ENCODE measurements at regions not wholly inside any gene's neighbourhood (a gene's known extent, or its start where the extent isn't known, plus 50 kb on each side); places are given as distances from the start of the nearest gene placed in this dataset.

DNA sequence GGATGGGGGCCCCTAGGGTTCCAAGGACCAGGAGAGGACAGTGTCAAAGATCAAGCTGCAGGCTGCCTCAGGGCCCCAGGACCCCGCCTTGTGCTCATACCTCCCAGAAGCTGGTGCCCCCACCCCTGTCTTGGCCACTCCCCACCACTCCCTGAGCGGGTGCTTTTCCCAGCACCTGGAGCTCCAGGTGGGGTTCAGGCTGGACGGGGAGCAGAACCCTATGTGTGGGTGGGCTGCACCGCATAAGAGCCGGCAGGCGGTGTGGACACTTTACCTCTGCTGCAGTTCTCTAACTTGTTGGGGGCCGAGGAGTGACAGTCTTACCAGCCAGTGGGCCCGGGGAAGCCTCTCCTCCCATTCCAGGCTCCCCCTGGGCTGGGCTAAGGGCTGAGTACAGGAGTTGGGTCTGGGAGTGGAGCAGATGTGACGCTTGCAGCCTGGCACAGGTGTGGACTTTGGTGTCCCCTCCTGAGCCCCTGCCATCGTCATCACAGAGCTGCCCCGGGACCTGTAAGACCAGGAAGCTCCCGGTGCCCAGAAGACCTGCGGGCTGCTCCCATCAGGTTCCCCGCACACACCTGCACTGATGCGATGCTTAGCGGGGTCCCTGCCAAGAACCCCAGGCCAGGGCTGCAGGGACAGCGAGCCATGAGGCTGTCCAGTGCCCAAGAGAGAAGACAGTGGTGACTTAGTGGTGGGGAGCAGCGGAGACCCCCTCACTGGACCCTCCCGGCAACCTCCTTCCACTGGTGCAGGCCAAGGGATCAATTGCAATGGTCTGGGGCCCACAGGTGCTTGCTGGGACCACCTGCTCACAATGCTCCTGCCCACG is 674.5 kb downstream of the BRD1 start:
- peaks cover 4 to 26% of the 10 kb centered on the region in 2 experiments for H3K27me3 ChIP-seq (ENCODE audit: control insufficient read depth in 1 of 2, insufficient read depth in 2 of 2, low read length in 2 of 2)
- H3K4me1 ChIP-seq (ENCODE audit: insufficient read depth, low read length), result no peaks in the 10 kb centered on the region
- FAIRE-seq (no peak), DNase-seq (ENCODE audit: low spot score) (no peak), ATAC-seq (no peak)
- WGBS (ENCODE audit: low lambda C conversion rate), result 56% methylated on average over 11 of the region's 20 CpGs
- TF ChIP-seq ZNF552 (CRISPR knock-in tag; IDR thresholded peaks at IDR 0.05; ENCODE audit: borderline replicate concordance), result no peak
- TF ChIP-seq, protein P1, sequence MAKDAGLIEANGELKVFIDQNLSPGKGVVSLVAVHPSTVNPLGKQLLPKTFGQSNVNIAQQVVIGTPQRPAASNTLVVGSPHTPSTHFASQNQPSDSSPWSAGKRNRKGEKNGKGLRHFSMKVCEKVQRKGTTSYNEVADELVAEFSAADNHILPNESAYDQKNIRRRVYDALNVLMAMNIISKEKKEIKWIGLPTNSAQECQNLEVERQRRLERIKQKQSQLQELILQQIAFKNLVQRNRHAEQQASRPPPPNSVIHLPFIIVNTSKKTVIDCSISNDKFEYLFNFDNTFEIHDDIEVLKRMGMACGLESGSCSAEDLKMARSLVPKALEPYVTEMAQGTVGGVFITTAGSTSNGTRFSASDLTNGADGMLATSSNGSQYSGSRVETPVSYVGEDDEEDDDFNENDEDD (CRISPR knock-in tag; IDR thresholded peaks at IDR 0.05; ENCODE audit: borderline replicate concordance), result no peak
- no peak for TF ChIP-seq GLI4 (CRISPR knock-in tag; IDR thresholded peaks at IDR 0.05; ENCODE audit: borderline replicate concordance)
- TF ChIP-seq NR3C1 (CRISPR knock-in tag; IDR thresholded peaks at IDR 0.05), result no peak
- TF ChIP-seq ARNT (IDR thresholded peaks at IDR 0.05), result no peak
- TF ChIP-seq SNAPC2 (CRISPR knock-in tag; IDR thresholded peaks at IDR 0.05), result no peak
- TF ChIP-seq, protein P2, sequence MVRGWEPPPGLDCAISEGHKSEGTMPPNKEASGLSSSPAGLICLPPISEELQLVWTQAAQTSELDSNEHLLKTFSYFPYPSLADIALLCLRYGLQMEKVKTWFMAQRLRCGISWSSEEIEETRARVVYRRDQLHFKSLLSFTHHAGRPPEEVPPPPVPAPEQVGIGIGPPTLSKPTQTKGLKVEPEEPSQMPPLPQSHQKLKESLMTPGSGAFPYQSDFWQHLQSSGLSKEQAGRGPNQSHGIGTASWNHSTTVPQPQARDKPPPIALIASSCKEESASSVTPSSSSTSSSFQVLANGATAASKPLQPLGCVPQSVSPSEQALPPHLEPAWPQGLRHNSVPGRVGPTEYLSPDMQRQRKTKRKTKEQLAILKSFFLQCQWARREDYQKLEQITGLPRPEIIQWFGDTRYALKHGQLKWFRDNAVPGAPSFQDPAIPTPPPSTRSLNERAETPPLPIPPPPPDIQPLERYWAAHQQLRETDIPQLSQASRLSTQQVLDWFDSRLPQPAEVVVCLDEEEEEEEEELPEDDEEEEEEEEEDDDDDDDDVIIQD (CRISPR knock-in tag; IDR thresholded peaks at IDR 0.05; ENCODE audit: low read depth), result no peak
- no peak for TF ChIP-seq GABPB1 (CRISPR knock-in tag; IDR thresholded peaks at IDR 0.05)
- TF ChIP-seq ELF4 (CRISPR knock-in tag; IDR thresholded peaks at IDR 0.05; ENCODE audit: borderline replicate concordance), result no peak
- no peak for TF ChIP-seq HOXA5 (CRISPR knock-in tag; IDR thresholded peaks at IDR 0.05)
- no peak for TF ChIP-seq ZSCAN12 (CRISPR knock-in tag; IDR thresholded peaks at IDR 0.05)
- in situ Hi-C loops (cut with HindIII; ENCODE audit: extremely low pct_ligation_motif_present, low pct_unique_long_range_greater_than_20kb), result no loop called here
- no peaks in the 10 kb centered on the region for H3K9me3 ChIP-seq (ENCODE audit: low read length)
- no peaks in the 10 kb centered on the region for H3K79me2 ChIP-seq (ENCODE audit: insufficient read depth, low read length)
- no peak overlapping the region for H3K9ac ChIP-seq (ENCODE audit: insufficient read depth, low read depth, low read length)
- BruUV-seq (replicated peaks), result no TSS peak
- H3K27ac ChIP-seq (ENCODE audit: extremely low read length, insufficient read depth, low read length), result no peak overlapping the region
- no peaks in the 10 kb centered on the region for H3K36me3 ChIP-seq (replicated peaks in 1 of 2; ENCODE audit: control insufficient read depth in 1 of 2, insufficient read depth in 2 of 2, low read length in 2 of 2)
- no peaks in the 10 kb centered on the region for H4K20me1 ChIP-seq (ENCODE audit: insufficient read depth, low read length)
- no peak overlapping the region for H3K4me2 ChIP-seq (ENCODE audit: low read depth, low read length)
- intact Hi-C loops (cut with micrococcal nuclease; ENCODE audit: unreplicated experiment), result no loop called here
- H3K4me3 ChIP-seq (replicated peaks in 1 of 3; ENCODE audit: insufficient read depth in 1 of 3, low read depth in 2 of 3, low read length in 3 of 3), result no peak overlapping the region
- H2AFZ ChIP-seq (ENCODE audit: low read length), result no peak overlapping the region
- POLR2A ChIA-PET, result no interaction called here
- CTCF ChIA-PET (ENCODE audit: low intra/inter-chr PET ratio, low total read pairs), result no interaction called here

All from HepG2 (cell line).